ENCODE measurements at regions not wholly inside any gene's neighbourhood (a gene's known extent, or its start where the extent isn't known, plus 50 kb on each side); places are given as distances from the start of the nearest gene placed in this dataset.

DNA sequence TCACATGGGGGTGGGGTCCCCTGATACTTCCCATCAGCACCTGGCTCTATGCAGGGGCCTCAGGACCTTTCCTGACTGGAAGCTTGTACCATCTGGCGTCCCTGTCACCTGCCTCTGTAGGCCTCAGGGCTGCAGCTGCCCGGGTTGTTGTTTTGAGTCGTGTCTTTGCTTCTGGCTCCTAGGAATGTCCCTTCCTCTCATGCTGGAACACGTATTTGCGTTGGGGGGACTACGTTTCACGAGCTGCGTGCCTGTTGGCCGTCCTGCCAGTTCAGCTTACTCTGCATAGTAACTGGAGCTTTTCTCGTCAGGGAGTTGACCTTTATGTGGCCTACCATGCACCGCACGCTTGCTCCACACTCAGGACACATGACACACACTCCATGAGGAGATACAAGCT, 54.9 kb upstream of the IRX4 start:
- H3K4me2 ChIP-seq (ENCODE audit: low read length), result no peak overlapping the region
- H3K36me3 ChIP-seq (ENCODE audit: insufficient read depth, low read length), result no peaks in the 10 kb centered on the region

DNA sequence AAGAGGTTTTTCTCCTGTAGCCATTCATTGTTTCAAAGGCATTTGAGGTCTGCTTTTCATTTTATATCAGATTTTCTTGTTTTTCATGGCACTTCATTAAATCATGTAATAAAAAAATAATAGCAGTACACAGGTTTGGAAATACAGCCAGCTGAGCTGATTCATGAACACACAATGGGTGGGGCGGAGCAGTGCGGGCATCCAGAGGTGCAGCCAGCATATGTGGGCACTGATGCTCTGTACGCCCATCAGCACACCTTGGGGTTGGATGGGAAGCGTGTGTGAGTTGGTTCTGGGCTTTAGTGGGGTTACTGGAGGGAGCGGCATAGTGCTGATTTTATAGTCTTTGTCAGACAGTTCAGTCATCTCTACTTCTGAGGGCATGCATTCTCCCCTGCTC, 54.2 kb upstream of the IRX4 start:
- H3K9me2 ChIP-seq (ENCODE audit: insufficient read depth, low read length), result no peaks in the 10 kb centered on the region
- no peaks in the 10 kb centered on the region for H4K20me1 ChIP-seq (ENCODE audit: insufficient read depth)
- no peaks in the 10 kb centered on the region for H3K79me2 ChIP-seq (replicated peaks; ENCODE audit: insufficient read depth, low read length)
- H3K4me2 ChIP-seq (ENCODE audit: low read length), result no peak overlapping the region
- TF ChIP-seq MXI1 (conservative IDR thresholded peaks at IDR 0.05; ENCODE audit: poor library complexity, severe bottlenecking) (no peak), TAF1 (IDR thresholded peaks at IDR 0.05; ENCODE audit: low read depth) (no peak), SMC3 (conservative IDR thresholded peaks at IDR 0.05; ENCODE audit: poor library complexity) (no peak), POLR2AphosphoS5 (IDR thresholded peaks at IDR 0.05) (no peak), EZH2 (IDR thresholded peaks at IDR 0.05; ENCODE audit: borderline replicate concordance, insufficient read depth, low read length, poor library complexity, severe bottlenecking) (no peak), EP300 (conservative IDR thresholded peaks at IDR 0.05; ENCODE audit: poor library complexity, severe bottlenecking) (no peak), RAD21 (conservative IDR thresholded peaks at IDR 0.05) (no peak)
- TF ChIP-seq, protein P1, sequence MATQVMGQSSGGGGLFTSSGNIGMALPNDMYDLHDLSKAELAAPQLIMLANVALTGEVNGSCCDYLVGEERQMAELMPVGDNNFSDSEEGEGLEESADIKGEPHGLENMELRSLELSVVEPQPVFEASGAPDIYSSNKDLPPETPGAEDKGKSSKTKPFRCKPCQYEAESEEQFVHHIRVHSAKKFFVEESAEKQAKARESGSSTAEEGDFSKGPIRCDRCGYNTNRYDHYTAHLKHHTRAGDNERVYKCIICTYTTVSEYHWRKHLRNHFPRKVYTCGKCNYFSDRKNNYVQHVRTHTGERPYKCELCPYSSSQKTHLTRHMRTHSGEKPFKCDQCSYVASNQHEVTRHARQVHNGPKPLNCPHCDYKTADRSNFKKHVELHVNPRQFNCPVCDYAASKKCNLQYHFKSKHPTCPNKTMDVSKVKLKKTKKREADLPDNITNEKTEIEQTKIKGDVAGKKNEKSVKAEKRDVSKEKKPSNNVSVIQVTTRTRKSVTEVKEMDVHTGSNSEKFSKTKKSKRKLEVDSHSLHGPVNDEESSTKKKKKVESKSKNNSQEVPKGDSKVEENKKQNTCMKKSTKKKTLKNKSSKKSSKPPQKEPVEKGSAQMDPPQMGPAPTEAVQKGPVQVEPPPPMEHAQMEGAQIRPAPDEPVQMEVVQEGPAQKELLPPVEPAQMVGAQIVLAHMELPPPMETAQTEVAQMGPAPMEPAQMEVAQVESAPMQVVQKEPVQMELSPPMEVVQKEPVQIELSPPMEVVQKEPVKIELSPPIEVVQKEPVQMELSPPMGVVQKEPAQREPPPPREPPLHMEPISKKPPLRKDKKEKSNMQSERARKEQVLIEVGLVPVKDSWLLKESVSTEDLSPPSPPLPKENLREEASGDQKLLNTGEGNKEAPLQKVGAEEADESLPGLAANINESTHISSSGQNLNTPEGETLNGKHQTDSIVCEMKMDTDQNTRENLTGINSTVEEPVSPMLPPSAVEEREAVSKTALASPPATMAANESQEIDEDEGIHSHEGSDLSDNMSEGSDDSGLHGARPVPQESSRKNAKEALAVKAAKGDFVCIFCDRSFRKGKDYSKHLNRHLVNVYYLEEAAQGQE (IDR thresholded peaks at IDR 0.05; ENCODE audit: borderline replicate concordance), result no peak
- TF ChIP-seq, protein P2, sequence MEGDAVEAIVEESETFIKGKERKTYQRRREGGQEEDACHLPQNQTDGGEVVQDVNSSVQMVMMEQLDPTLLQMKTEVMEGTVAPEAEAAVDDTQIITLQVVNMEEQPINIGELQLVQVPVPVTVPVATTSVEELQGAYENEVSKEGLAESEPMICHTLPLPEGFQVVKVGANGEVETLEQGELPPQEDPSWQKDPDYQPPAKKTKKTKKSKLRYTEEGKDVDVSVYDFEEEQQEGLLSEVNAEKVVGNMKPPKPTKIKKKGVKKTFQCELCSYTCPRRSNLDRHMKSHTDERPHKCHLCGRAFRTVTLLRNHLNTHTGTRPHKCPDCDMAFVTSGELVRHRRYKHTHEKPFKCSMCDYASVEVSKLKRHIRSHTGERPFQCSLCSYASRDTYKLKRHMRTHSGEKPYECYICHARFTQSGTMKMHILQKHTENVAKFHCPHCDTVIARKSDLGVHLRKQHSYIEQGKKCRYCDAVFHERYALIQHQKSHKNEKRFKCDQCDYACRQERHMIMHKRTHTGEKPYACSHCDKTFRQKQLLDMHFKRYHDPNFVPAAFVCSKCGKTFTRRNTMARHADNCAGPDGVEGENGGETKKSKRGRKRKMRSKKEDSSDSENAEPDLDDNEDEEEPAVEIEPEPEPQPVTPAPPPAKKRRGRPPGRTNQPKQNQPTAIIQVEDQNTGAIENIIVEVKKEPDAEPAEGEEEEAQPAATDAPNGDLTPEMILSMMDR (IDR thresholded peaks at IDR 0.05; ENCODE audit: poor library complexity, severe bottlenecking), result no peak
- H2AFZ ChIP-seq (ENCODE audit: low read depth, low read length), result no peak overlapping the region
- no peak overlapping the region for H3K9ac ChIP-seq (ENCODE audit: low read length)
- H3F3A ChIP-seq (ENCODE audit: insufficient read depth, low read length, poor library complexity, severe bottlenecking), result no peaks in the 10 kb centered on the region
- peaks cover 13% of the 10 kb centered on the region for H3K27me3 ChIP-seq (ENCODE audit: insufficient read depth, low read depth, low read length)
- no peak overlapping the region for H3K4me3 ChIP-seq (ENCODE audit: low read length)
- no peak overlapping the region for H3K27ac ChIP-seq (ENCODE audit: low read length)
- H3K36me3 ChIP-seq (ENCODE audit: insufficient read depth, low read length), result no peaks in the 10 kb centered on the region
- H3K9me3 ChIP-seq (ENCODE audit: low read length), result no peaks in the 10 kb centered on the region

More for the DNA sequence above, 54.9 kb upstream of the IRX4 start:
- no peak for TF ChIP-seq POLR2AphosphoS5 (IDR thresholded peaks at IDR 0.05)
- TF ChIP-seq EP300 (conservative IDR thresholded peaks at IDR 0.05; ENCODE audit: poor library complexity, severe bottlenecking), result no peak
- TF ChIP-seq, protein P2 (IDR thresholded peaks at IDR 0.05; ENCODE audit: poor library complexity, severe bottlenecking), result no peak
- Histone ChIP-seq H3K9me3 (ENCODE audit: low read length) (no peaks in the 10 kb centered on the region), H3K79me2 (replicated peaks; ENCODE audit: insufficient read depth, low read length) (no peaks in the 10 kb centered on the region), H3K27ac (ENCODE audit: low read length) (no peak overlapping the region), H3K9ac (ENCODE audit: low read length) (no peak overlapping the region), H2AFZ (ENCODE audit: low read depth, low read length) (no peak overlapping the region), H3K4me3 (ENCODE audit: low read length) (no peak overlapping the region), H3K9me2 (ENCODE audit: insufficient read depth, low read length) (no peaks in the 10 kb centered on the region), H3K27me3 (ENCODE audit: insufficient read depth, low read depth, low read length) (peaks cover 6% of the 10 kb centered on the region), H3F3A (ENCODE audit: insufficient read depth, low read length, poor library complexity, severe bottlenecking) (no peaks in the 10 kb centered on the region), H4K20me1 (ENCODE audit: insufficient read depth) (no peaks in the 10 kb centered on the region)

Data from neural cell (in vitro differentiated cells).